ENCODE measurements at regions not wholly inside any gene's neighbourhood (a gene's known extent, or its start where the extent isn't known, plus 50 kb on each side); places are given as distances from the start of the nearest gene placed in this dataset.

GRCh38 chr2:160916300-160916699 is 243.9 kb upstream of the TANK start:
- DNase-seq (ENCODE audit: low read depth in 3 of 3): no peak

- DNase-seq (ENCODE audit: low read depth in 3 of 3): no peak
Observed at GRCh38 chr2:160917850-160918249, 242.4 kb upstream of the TANK start.

GRCh38 chr2:160918258-160918657 is 242.0 kb upstream of the TANK start:
- no peak for DNase-seq (ENCODE audit: low read depth in 3 of 3)

- no peak for DNase-seq (ENCODE audit: low read depth in 3 of 3)
Observed at GRCh38 chr2:160918906-160919503, 241.2 kb upstream of the TANK start.

- no peak for DNase-seq (ENCODE audit: low read depth in 3 of 3)
Observed at GRCh38 chr2:160920061-160920460, 240.2 kb upstream of the TANK start.

- DNase-seq (ENCODE audit: low read depth in 3 of 3): no peak
Observed at GRCh38 chr2:160920791-160921303, 239.4 kb upstream of the TANK start.

GRCh38 chr2:160921386-160921964 is 238.8 kb upstream of the TANK start:
- no peak for DNase-seq (ENCODE audit: low read depth in 3 of 3)

GRCh38 chr2:160924936-160925353 is 235.3 kb upstream of the TANK start:
- DNase-seq (ENCODE audit: low read depth in 3 of 3): no peak

- DNase-seq (ENCODE audit: low read depth in 3 of 3): no peak
Observed at GRCh38 chr2:160925956-160926355, 234.3 kb upstream of the TANK start.

- DNase-seq (ENCODE audit: low read depth in 3 of 3): no peak
Observed at GRCh38 chr2:160927324-160927723, 232.9 kb upstream of the TANK start.

GRCh38 chr2:160928854-160929301 is 231.3 kb upstream of the TANK start:
- DNase-seq (ENCODE audit: low read depth in 3 of 3): no peak

- DNase-seq (ENCODE audit: low read depth in 3 of 3): no peak
Observed at GRCh38 chr2:160931531-160931930, 228.7 kb upstream of the TANK start.

GRCh38 chr2:160932960-160933359 is 227.3 kb upstream of the TANK start:
- DNase-seq (ENCODE audit: low read depth in 3 of 3): no peak

- no peak for DNase-seq (ENCODE audit: low read depth in 3 of 3)
Observed at GRCh38 chr2:160934263-160934662, 226.0 kb upstream of the TANK start.

GRCh38 chr2:160934991-160935390 is 225.2 kb upstream of the TANK start:
- no peak for DNase-seq (ENCODE audit: low read depth in 3 of 3)

GRCh38 chr2:160936044-160936806 is 224.0 kb upstream of the TANK start:
- no peak for DNase-seq (ENCODE audit: low read depth in 3 of 3)

- DNase-seq (ENCODE audit: low read depth in 3 of 3): no peak
Observed at GRCh38 chr2:160940271-160940670, 220.0 kb upstream of the TANK start.

- no peak for DNase-seq (ENCODE audit: low read depth in 3 of 3)
Observed at GRCh38 chr2:160940699-160941098, 219.5 kb upstream of the TANK start.

GRCh38 chr2:160941290-160941846 is 218.9 kb upstream of the TANK start:
- no peak for DNase-seq (ENCODE audit: low read depth in 3 of 3)

GRCh38 chr2:160942476-160943142 is 217.6 kb upstream of the TANK start:
- no peak for DNase-seq (ENCODE audit: low read depth in 3 of 3)

GRCh38 chr2:160943414-160943813 is 216.8 kb upstream of the TANK start:
- no peak for DNase-seq (ENCODE audit: low read depth in 3 of 3)
